ENCODE measurements at regions not wholly inside any gene's neighbourhood (a gene's known extent, or its start where the extent isn't known, plus 50 kb on each side); places are given as distances from the start of the nearest gene placed in this dataset.
"Not testable (repeated sequence)": the region's sequence is repeated elsewhere in the genome, so short reads cannot be mapped to it uniquely, and the experiment has no call there.

DNA sequence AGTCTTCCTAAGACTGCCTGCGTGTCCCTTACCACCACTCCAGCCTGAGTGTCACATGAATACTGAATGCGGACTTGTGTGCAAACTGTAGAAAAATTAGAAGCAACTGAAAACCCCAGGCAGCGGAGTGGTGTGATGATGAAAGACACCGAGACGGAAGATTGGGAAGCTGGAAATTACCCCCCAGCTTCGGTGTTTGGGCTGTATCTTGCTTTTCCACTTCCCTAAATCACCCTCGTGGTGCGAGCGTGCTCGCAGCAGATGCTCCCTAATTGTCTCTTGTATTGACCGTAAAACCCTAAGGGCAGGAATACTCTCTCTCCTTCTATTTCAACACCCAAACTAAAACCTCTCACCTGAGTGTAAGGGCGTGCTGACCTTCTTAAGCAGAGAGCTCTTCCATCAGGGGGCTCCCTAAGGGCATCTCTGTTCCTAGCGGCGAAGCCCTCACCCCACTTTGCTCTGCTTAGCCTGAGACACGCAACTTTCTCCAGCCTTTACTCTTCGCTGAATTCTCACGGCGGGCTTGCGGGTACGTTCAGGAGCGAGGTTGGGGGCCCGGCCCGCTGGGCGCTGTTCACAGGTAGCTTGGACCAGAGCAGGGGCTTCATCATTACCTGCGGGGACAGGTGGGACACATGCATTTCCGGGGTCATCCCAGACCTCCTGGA, 62.4 kb downstream of the CRYBB2 start:
- DNase-seq, result no peak

- DNase-seq, result no peak
Observed at GRCh38 chr22:25282346-25282670, 62.9 kb downstream of the CRYBB2 start.

GRCh38 chr22:25282671-25283561, 63.5 kb downstream of the CRYBB2 start:
- no peak for DNase-seq

DNA sequence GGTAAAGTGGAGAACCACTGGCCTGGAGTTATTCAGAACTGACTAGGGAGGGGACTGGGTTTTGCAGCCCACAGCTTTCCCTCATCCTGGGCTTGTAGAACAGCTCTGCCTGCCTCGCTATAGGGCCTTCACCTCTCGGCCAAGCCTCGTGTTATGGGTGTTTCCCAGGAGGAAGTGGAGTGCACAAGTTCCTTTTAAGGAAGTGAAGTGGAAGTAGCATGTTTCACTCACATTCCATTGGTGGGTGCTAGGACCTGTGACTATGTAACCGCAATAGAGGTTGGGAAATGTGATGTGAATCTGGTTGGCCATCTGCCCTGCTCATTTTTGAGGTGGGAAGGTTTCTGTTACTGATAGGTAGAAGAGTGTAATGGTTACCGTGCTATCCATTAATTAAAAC, 69.0 kb downstream of the CRYBB2 start:
- DNase-seq, result not testable (repeated sequence)

GRCh38 chr22:25301912-25302311, 82.5 kb downstream of the CRYBB2 start:
- not testable (repeated sequence) for DNase-seq

GRCh38 chr22:25309586-25309985, 90.1 kb downstream of the CRYBB2 start:
- not testable (repeated sequence) for DNase-seq

DNA sequence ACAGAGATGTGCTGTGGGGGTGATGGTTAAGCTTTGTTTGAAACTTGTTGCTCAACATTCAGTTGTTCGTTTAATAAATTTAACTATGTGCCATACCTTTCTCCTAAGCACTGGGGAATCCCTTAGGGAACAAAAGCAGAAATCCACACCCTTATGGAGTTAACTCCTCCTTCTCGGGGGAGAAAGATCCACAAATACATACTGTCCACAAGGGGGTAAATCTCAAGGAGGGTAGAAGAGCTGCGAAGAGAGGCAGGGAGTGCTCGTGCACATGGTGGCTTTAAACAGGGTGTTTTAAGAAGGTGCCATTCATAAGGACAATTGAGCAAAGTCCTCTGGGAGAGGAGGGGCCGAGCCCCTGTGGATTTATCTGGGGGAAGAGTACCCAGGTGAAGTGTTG, 92.5 kb downstream of the CRYBB2 start:
- DNase-seq, result not testable (repeated sequence)

DNA sequence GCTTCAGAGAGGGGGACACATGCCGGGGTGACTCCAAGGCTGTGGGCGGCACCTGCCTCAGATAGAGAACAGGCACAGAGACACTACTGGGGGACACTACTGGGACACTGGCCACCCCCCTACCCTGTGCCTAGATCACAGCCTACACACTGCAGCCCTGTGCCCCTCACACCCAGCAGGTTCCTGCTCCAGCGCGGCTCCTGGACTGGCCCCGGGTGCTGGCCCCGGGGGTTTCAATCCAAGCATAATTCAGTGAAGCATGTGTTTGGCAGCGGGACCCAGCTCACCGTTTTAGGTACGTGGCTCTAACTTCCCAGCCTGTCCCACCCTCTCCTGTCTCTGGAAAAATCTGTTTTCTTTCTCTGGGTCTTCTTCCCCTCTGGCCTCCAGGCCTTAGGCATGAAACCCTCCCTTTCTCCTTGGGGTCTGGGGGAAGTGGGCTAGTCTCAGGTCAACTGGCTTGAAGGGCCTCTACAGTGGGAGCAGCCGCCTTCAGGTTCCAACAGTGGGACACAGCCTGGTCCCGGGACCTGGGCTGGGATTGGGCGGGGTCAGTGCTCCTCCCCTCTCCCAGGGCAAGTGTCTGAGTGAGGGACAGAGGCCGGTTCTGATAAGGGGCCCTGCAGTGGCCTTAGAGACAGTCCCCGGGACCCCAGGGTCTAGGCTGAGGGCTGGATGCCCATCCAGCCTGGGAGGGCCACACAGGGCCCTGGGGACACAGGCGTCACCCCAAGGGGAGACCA, 98.8 kb downstream of the CRYBB2 start:
- no peak for DNase-seq

- no peak for DNase-seq
Observed at GRCh38 chr22:25327018-25327755, 107.7 kb downstream of the CRYBB2 start.

DNA sequence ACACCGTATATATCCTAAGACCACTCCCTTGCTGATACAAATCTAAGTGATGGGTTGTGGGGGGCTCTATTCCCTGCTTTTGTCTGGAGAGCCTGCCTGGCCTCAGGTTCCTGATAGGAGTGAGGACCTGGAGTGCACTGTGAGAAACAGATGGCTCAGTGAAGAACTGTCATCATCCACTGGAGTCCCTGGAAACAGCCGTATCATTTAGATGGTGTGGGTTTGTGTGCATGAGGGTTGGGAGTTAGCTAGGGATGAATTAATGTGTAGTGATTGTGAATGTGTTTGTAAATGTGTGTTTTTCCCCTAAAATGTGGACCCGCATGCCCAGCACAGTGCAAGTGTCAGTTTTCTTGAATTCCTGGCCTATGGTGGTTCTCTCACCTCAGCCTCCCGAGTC, 111.6 kb downstream of the CRYBB2 start:
- DNase-seq, result no peak

- DNase-seq, result not testable (repeated sequence)
Observed at GRCh38 chr22:25331911-25332310, 112.5 kb downstream of the CRYBB2 start.

DNA sequence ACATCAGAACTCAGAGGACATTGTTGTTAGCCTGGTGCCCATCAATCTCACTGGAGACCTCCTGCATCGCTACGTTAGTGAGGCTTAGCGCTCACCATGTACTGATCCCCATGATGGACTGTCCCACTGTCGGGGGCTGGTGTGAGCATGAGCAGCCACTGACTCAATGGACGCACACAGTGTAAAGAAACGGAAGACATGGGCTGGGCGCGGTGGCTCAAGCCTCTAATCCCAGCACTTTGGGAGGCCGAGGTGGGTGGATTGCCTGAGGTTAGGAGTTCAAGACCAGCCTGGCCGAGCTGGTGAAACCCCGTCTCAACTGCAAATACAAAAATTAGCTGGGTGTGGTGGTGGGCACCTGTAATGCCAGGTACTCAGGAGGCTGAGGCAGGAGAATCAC, 112.9 kb downstream of the CRYBB2 start:
- DNase-seq, result no peak

DNA sequence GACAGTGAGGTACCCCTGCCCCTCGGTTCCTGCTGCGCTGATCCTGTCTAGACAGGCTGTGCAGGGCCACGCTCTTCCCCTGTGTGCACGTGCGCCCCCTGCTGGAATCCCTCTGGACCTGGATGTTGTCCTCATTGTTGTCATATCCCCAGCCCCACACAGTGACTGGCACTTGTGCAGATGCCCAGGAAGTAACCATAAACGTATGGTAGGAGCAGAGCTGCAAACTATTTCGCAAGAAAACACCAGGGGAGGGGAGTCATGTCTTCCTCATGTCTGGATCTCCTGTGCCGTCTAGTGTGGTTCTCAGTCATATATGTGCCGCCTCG, 114.7 kb downstream of the CRYBB2 start:
- peak; percentile 20 for DNase-seq

- not testable (repeated sequence) for DNase-seq
Observed at GRCh38 chr22:25334631-25335030, 115.2 kb downstream of the CRYBB2 start.

DNA sequence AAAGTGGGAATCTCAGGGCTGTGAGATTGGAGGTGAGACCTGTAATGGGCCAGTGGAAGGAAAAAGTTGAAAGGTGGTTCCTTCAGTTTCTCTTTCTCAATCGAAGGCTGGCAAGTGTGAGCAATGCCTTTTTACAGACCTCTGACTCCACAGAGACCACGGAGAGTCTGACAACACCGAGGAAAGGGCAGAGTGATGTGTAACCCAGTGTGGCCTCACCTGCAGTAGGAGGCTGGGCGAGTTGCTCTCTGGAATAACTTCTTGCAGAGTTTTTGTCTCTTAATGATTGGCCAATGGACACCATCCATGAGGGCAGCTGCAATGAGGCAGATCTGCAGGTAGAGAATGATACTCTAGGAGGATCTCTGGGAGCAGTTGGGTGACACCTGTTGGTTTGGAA, 115.8 kb downstream of the CRYBB2 start:
- DNase-seq, result not testable (repeated sequence)

- DNase-seq, result not testable (repeated sequence)
Observed at GRCh38 chr22:25340536-25340935, 121.1 kb downstream of the CRYBB2 start.

GRCh38 chr22:25344366-25344765, 124.9 kb downstream of the CRYBB2 start:
- DNase-seq, result not testable (repeated sequence)

- no peak for DNase-seq
Observed at GRCh38 chr22:25346859-25347751, 127.7 kb downstream of the CRYBB2 start.

DNA sequence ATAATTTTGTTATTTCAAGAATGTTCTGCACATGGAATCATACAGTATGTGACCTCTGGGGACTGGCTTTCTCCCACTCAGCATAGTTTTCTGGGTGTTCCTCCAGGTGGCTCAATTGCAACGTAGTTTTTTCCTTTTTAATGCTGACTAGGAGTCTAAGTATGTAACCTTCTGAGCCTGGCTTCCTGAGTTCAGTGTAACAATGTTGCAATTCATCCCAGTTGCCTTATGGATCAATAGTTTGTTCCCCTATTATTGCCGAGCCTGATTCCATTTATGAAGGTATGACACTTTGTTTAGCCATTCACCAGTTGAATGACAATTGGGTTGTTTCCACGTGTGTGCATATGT, 128.3 kb downstream of the CRYBB2 start:
- DNase-seq, result no peak

DNA sequence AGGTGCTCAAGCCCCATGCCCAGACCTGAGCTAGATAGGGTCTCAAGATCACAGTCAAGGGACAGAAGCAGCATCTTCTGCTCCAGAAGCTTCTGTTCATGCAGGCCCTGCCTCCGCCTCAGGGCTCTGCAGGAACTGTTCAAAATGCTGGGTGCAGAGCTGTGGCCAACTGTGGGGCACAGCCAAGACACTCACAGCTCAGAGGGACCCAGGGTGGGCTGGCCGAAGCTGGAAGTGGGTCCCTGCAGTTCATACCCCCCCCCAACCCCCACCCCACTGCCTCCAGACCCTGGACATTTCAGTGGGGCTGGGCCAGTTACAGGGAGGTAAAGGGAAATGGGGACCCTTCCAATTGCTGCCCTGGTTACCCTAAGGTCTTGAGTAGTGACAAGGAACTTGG, 129.0 kb downstream of the CRYBB2 start:
- DNase-seq, result no peak

DNA sequence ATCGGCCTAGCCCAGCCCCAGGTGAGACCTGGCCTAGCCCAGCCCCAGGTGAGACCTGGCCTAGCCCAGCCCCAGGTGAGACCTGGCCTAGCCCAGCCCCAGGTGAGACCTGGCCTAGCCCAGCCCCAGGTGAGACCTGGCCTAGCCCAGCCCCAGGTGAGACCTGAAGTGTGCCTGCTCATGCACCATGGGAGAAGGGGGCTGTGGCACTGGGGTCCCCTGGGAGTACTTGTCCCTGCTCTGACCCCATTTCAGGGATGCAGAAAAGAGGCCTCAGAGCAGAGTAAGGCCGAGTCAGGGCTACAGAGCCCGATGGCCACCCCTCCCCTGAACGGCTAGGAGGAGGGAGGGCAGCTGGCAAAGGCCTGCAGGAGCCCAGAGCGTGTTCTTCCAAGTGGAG, 129.6 kb downstream of the CRYBB2 start:
- not testable (repeated sequence) for DNase-seq

DNA sequence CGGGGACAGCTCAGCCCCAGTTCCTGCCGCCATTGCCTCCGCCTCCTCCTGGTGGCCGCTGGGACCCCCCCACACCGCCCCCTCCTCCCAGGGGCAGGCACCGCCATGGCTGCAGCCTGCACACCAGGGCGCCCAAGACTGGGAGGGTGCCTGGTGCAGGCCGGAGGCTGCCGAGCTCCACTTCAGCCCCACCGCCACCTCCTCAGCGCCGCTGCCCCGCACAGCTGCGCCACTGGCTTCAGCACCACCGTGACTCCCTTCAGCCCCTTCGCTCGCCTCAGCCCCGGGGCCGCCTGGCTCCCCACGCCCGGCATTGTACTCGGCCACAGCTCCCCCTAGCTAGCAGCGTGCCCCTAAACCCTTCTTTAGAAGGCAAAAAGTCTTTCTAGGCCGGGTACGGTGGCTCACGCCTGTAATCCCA, 131.1 kb downstream of the CRYBB2 start:
- no peak for DNase-seq

All from effector CD4-positive, alpha-beta T cell (primary cell).